Subcutaneous abdominal adipose tissue (tissue), 5 donors: ENCODE measurements at regions not wholly inside any gene's neighbourhood (a gene's known extent, or its start where the extent isn't known, plus 50 kb on each side); places are given as distances from the start of the nearest gene placed in this dataset.

Source experiments
- H3K27ac ChIP-seq: one replicate; pipeline ENCODE4 v1.7.0; 2013; ENCODE audit warnings: low read depth, mild to moderate bottlenecking, inconsistent platforms, low read length, moderate library complexity
- H3K27me3 ChIP-seq, 5 donors: one replicate each; pipeline ENCODE4 v1.7.0; 2013; ENCODE audit warnings: low read length in 5 of 5, inconsistent platforms in 1 of 5; ENCODE audit not compliant: control insufficient read depth in 5 of 5, insufficient read depth in 4 of 5
- H3K36me3 ChIP-seq, 5 donors: one replicate each; pipeline ENCODE4 v1.7.0; 2013; ENCODE audit warnings: low read length in 5 of 5; ENCODE audit not compliant: control insufficient read depth in 5 of 5, insufficient read depth in 5 of 5
- H3K4me1 ChIP-seq, 5 donors: one replicate each; pipeline ENCODE4 v1.7.0; 2013; ENCODE audit warnings: low read length in 5 of 5, mild to moderate bottlenecking in 3 of 5, moderate library complexity in 1 of 5; ENCODE audit not compliant: control insufficient read depth in 5 of 5, insufficient read depth in 5 of 5
- H3K4me3 ChIP-seq, 5 donors: one replicate each; pipeline ENCODE4 v1.7.0; 2013; ENCODE audit warnings: low read length in 5 of 5, low read depth in 1 of 5
- H3K9ac ChIP-seq, 5 donors: one replicate each; pipeline ENCODE4 v1.7.0; 2013; ENCODE audit warnings: low read length in 5 of 5, mild to moderate bottlenecking in 4 of 5, moderate library complexity in 3 of 5
- H3K9me3 ChIP-seq, 5 donors: one replicate each; pipeline ENCODE4 v1.7.0; 2013; ENCODE audit warnings: low read length in 5 of 5; ENCODE audit not compliant: control insufficient read depth in 5 of 5
- donor health status: healthy.
- donor health status: healthy.
- donor health status: healthy.
- donor health status: healthy.
- donor health status: healthy.

DNA sequence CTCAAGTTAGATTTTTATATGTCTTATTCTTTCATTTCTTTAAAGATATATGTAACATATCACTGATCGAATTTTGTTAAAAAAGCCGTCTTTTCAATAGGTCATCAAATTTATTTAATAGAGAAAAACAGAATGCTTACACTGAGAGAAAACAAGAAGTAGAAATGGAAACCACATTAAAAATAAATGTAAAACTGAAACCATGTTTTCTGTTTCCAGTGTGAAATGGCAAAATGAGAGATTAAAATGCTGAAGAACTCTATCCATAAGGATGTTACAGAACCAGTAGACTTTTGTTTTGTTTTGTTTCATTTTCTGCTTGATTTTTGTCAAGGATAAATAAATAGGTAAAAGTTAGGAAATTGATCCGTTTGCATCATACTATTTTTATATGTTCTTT lies 210.1 kb downstream of the PRDM9 start:
- H3K9me3 ChIP-seq, result no peaks in the 10 kb centered on the region
- H3K9ac ChIP-seq, result no peak overlapping the region
- H3K27ac ChIP-seq, result no peak overlapping the region
- no peaks in the 10 kb centered on the region for H3K4me1 ChIP-seq
- H3K27me3 ChIP-seq, result no peaks in the 10 kb centered on the region
- H3K36me3 ChIP-seq, result no peaks in the 10 kb centered on the region
- no peak overlapping the region for H3K4me3 ChIP-seq

DNA sequence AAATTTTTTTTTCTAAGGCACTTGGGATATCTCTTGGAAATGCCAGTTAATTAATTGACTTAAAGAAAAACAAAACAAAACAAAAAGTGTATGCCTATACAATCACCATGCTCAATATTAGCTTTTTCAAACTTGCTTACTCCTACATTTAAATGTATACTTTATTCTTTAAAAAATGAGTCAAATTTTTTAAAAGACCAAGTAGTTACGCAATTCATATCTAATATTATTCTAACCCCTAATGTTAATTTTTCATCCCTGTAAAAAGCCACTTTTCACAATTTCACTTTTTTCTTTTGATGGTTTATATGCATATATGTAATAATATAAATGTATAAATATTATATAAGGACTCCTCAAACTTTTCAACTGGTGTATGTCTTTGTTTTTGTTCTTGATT lies 211.2 kb downstream of the PRDM9 start:
- no peaks in the 10 kb centered on the region for H3K9me3 ChIP-seq
- H3K36me3 ChIP-seq, result no peaks in the 10 kb centered on the region
- no peak overlapping the region for H3K9ac ChIP-seq
- H3K4me3 ChIP-seq, result no peak overlapping the region
- H3K4me1 ChIP-seq, result no peaks in the 10 kb centered on the region
- H3K27me3 ChIP-seq, result no peaks in the 10 kb centered on the region
- H3K27ac ChIP-seq, result no peak overlapping the region

DNA sequence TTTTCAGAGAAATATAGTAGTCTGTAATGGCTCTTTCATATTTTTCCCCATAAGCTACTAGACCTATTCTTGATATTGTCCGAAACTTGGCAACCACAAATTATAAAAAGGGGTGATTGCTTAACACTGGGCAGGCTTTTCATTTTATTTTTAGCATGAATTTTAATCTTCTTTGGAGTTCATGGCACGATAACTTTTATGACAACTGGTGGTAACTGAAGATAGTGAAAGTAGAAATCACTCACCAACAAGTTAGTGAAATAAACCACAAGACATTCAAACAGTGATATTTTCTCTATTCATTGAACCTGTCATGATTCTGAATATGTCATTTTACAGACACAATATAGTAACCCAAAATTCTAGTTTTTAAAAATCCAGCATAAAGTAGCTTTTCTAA lies 213.9 kb downstream of the PRDM9 start:
- Histone ChIP-seq H3K36me3 (no peaks in the 10 kb centered on the region), H3K9ac (no peak overlapping the region), H3K9me3 (no peaks in the 10 kb centered on the region), H3K27ac (no peak overlapping the region), H3K4me1 (no peaks in the 10 kb centered on the region), H3K27me3 (no peaks in the 10 kb centered on the region), H3K4me3 (peak overlapping the region in 1 of 5 donors; percentile 13)

DNA sequence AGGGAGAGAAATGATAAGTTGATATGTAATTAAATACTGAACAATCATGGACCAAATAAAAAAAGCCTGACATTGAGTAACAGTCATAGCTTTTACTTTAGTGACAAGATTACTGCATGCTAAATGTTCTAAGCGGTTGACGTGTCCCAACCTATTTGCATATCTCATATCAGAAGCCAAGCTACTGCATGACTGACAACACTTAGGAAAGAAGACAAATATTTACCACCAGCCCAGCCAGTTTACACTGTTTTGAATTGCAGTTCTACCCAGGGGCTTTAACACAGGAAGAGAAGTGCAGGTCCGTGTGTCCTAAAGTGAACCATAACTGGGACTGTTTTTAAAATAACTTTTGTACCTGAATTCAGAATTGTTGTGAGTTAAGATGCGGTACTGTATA lies 219.9 kb downstream of the PRDM9 start:
- no peaks in the 10 kb centered on the region for H3K27me3 ChIP-seq
- H3K36me3 ChIP-seq, result no peaks in the 10 kb centered on the region
- H3K4me3 ChIP-seq, result no peak overlapping the region
- H3K9me3 ChIP-seq, result no peaks in the 10 kb centered on the region
- H3K27ac ChIP-seq, result no peak overlapping the region
- no peak overlapping the region for H3K9ac ChIP-seq
- no peaks in the 10 kb centered on the region for H3K4me1 ChIP-seq

DNA sequence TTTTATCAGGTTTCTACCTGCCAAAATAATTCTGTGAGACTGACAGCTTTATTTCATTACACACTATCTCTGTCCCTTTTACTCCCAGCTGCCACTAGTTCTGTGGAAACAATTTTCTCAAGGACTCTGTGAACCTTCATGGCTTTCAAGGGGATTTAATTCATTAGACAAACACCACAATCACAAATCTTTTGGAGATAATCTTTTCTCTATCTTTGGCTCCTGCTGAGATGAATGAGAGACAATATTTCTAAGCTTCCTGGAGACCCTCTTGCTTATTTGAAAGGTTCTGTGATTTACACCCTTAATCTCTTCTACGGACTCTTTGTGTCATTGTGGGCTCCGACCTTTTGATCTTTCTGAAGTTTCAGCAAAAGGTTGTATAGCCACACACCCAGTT lies 222.6 kb downstream of the PRDM9 start:
- Histone ChIP-seq H3K9me3 (no peaks in the 10 kb centered on the region), H3K4me3 (no peak overlapping the region), H3K27me3 (no peaks in the 10 kb centered on the region), H3K36me3 (no peaks in the 10 kb centered on the region), H3K4me1 (no peaks in the 10 kb centered on the region), H3K9ac (no peak overlapping the region), H3K27ac (no peak overlapping the region)

DNA sequence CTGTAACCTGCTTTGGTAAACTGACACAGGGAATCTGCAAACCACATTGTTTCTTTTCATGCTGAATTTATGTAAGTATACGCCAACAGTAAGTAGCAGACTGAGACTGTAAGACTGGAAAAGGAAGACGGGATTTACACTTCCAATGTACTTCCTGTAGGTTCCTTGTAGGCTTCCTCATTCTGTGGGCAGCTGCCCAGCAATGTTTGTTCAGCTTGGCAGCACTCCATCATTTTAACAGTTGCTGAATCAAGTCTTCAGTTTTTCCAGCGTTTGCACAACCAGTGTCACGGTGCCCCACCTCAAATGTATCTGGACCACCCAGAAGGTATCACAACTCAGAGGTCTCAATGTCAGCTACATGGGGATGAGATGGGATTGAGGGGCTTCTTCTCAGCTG lies 232.6 kb downstream of the PRDM9 start:
- no peaks in the 10 kb centered on the region for H3K9me3 ChIP-seq
- no peaks in the 10 kb centered on the region for H3K27me3 ChIP-seq
- no peak overlapping the region for H3K4me3 ChIP-seq

DNA sequence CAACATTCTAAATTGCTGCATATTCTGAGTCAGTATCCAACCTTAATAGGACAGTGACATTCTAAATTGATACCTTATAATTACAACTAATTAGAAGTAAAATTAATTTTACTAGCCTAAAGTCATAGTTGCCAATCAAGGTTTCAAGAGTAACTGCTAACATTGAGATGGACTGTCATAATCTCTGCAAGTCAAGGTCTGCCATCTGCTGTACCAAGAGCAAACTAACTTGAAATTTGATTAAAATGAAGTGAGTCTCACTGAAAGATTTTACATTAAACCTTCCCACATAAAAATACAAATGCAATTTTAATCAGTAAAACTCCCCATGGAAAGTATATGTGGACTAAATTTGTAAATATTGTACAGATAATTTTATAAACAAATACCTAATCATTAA lies 235.3 kb downstream of the PRDM9 start:
- Histone ChIP-seq H3K4me1 (no peaks in the 10 kb centered on the region), H3K9me3 (no peaks in the 10 kb centered on the region), H3K4me3 (no peak overlapping the region), H3K27me3 (no peaks in the 10 kb centered on the region), H3K27ac (no peak overlapping the region), H3K9ac (no peak overlapping the region), H3K36me3 (no peaks in the 10 kb centered on the region)

More for the DNA sequence above, 232.6 kb downstream of the PRDM9 start:
- Histone ChIP-seq H3K9ac (no peak overlapping the region), H3K4me1 (no peaks in the 10 kb centered on the region), H3K27ac (no peak overlapping the region), H3K36me3 (no peaks in the 10 kb centered on the region)

DNA sequence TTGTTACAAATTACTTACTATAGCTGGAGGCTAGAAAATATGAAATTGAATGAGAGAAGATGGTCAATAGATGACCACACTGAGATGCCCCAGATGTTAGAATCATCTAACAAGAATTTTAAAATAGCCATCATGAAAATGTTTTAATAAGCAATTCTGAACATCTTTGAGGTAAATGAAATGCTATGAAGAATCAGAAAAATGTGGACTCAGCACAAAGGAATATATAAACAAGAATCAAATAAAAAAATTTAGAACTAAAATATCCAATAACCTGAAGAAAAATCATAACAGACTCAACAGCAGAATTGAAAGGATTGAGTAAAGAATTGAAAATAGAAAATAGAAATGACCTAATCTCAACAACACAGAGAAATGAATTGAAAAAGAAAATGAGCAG lies 248.5 kb downstream of the PRDM9 start:
- Histone ChIP-seq H3K9ac (no peak overlapping the region), H3K27ac (no peak overlapping the region), H3K4me3 (no peak overlapping the region), H3K9me3 (no peaks in the 10 kb centered on the region), H3K4me1 (no peaks in the 10 kb centered on the region), H3K36me3 (no peaks in the 10 kb centered on the region), H3K27me3 (no peaks in the 10 kb centered on the region)

DNA sequence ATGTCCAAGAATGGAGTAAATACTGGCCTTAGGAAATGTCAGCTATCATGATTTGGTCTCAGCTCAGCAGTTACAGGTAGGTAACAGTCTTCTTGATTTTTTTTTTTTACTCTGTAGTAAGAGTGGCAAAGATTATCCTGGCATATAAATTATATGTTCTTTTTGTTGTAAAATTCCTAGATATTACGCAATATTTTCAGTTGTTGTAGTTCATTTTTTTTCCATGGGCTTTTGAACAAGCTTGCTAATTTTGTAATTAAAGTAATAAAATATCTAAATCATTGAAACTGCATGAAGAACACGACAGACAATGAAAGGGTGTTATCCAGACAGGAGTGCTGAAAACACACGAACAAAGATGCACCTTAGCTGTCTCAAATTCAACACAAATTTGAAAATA lies 249.4 kb downstream of the PRDM9 start:
- Histone ChIP-seq H3K4me1 (no peaks in the 10 kb centered on the region), H3K9me3 (no peaks in the 10 kb centered on the region)

DNA sequence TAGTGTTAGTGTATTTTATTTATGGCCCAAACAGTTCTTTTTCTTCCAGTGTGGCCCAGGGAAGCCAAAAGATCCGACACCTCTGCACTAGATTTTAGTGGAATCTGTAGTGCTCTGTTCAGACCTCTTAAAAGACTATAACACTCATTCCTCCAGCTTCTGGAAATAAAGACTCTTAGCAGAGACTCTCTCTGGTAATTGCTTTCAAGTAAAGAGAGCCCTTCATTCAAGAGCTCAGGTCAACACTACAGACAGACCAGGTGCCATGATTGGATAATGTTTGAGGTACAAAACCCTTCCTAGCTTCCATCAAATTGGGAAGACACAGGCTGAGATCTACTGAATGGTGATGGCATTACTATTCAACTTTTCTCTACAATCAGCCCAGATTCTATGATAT lies 255.8 kb downstream of the PRDM9 start:
- Histone ChIP-seq H3K36me3 (no peaks in the 10 kb centered on the region), H3K9me3 (no peaks in the 10 kb centered on the region), H3K9ac (no peak overlapping the region), H3K27me3 (no peaks in the 10 kb centered on the region), H3K27ac (no peak overlapping the region), H3K4me1 (no peaks in the 10 kb centered on the region), H3K4me3 (no peak overlapping the region)

More for the DNA sequence above, 249.4 kb downstream of the PRDM9 start:
- Histone ChIP-seq H3K27me3 (no peaks in the 10 kb centered on the region), H3K27ac (no peak overlapping the region), H3K36me3 (no peaks in the 10 kb centered on the region), H3K4me3 (no peak overlapping the region), H3K9ac (no peak overlapping the region)

DNA sequence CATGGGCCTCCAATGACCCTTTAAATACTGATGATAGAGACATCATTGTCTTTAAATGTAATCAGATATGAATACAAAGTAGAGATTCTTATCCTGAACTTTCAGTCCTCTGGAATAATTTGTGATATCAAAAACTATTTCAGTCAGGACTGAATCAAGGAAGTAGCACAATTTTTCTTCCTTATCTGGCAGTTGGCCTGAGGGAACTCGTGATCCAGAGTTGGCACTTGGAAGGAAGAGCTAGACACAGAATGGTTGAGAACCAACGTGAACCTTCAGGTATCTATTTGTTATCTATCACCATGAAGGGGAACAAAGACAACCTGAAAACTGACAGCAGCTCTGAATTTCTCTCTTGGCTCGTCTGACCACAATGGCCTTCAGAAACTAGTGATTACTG lies 269.3 kb downstream of the PRDM9 start:
- no peaks in the 10 kb centered on the region for H3K4me1 ChIP-seq
- H3K27ac ChIP-seq, result no peak overlapping the region
- no peak overlapping the region for H3K9ac ChIP-seq
- H3K9me3 ChIP-seq, result no peaks in the 10 kb centered on the region
- H3K36me3 ChIP-seq, result no peaks in the 10 kb centered on the region
- no peaks in the 10 kb centered on the region for H3K27me3 ChIP-seq
- H3K4me3 ChIP-seq, result no peak overlapping the region
